Astrocyte (in vitro differentiated cells and primary cell): ENCODE measurements at regions not wholly inside any gene's neighbourhood (a gene's known extent, or its start where the extent isn't known, plus 50 kb on each side); places are given as distances from the start of the nearest gene placed in this dataset.

ENCODE experiments used
- DNase-seq: peaks from one replicate; pipeline ENCODE4 v3.0.0-alpha.2; 2010; ENCODE audit warnings: low read depth
- FAIRE-seq: peaks from 2 replicates; lab custom pipeline; 2011; peaks lifted over from hg19 to GRCh38; lab: Jason Lieb, UNC
- H2AFZ ChIP-seq: 2 replicates; pipeline ENCODE4 v1.6.0; 2012; ENCODE audit warnings: low read depth, low read length, inconsistent platforms
- H3K27ac ChIP-seq: 2 replicates; pipeline ENCODE4 v1.5.1; 2011; ENCODE audit warnings: low read depth, low read length, inconsistent platforms
- H3K27me3 ChIP-seq: 2 replicates; pipeline ENCODE4 v1.6.0; 2011; ENCODE audit warnings: low read length, inconsistent platforms; ENCODE audit not compliant: insufficient read depth
- H3K36me3 ChIP-seq: 2 replicates; pipeline ENCODE4 v1.5.1; 2011; ENCODE audit warnings: low read length, inconsistent platforms; ENCODE audit not compliant: insufficient read depth
- H3K4me1 ChIP-seq: 2 replicates; pipeline ENCODE4 v1.5.1; 2011; ENCODE audit warnings: low read length, inconsistent platforms; ENCODE audit not compliant: insufficient read depth
- H3K4me2 ChIP-seq: 2 replicates; pipeline ENCODE4 v1.6.0; 2012; ENCODE audit warnings: low read length, inconsistent platforms
- H3K4me3 ChIP-seq: 2 replicates; pipeline ENCODE4 v1.5.1; 2011; ENCODE audit warnings: low read depth, mild to moderate bottlenecking, low read length, inconsistent platforms; ENCODE audit not compliant: insufficient read depth
- H3K79me2 ChIP-seq: 2 replicates; pipeline ENCODE4 v1.6.0; 2012; ENCODE audit warnings: mild to moderate bottlenecking, low read length, inconsistent platforms; ENCODE audit not compliant: insufficient read depth
- H3K9ac ChIP-seq: 2 replicates; pipeline ENCODE4 v1.6.0; 2012; ENCODE audit warnings: mild to moderate bottlenecking, low read length, inconsistent platforms
- H3K9me3 ChIP-seq: 2 replicates; pipeline ENCODE4 v1.5.1; 2012; ENCODE audit warnings: low read depth, mild to moderate bottlenecking, low read length, inconsistent platforms; ENCODE audit not compliant: insufficient read depth
- H4K20me1 ChIP-seq: 2 replicates; pipeline ENCODE4 v1.6.0; 2012; ENCODE audit warnings: low read length, inconsistent platforms; ENCODE audit not compliant: insufficient read depth
- H3K27ac Mint-ChIP-seq: one replicate; pipeline ENCODE4 v1.8.0; 2021; ENCODE audit warnings: mild to moderate bottlenecking, mixed read lengths; ENCODE audit not compliant: unreplicated experiment
- H3K27me3 Mint-ChIP-seq: one replicate; pipeline ENCODE4 v1.8.0; 2021; ENCODE audit warnings: low read depth, mixed read lengths; ENCODE audit not compliant: unreplicated experiment
- H3K36me3 Mint-ChIP-seq: one replicate; pipeline ENCODE4 v1.8.0; 2021; ENCODE audit warnings: low read depth, mixed read lengths; ENCODE audit not compliant: unreplicated experiment
- H3K4me1 Mint-ChIP-seq: one replicate; pipeline ENCODE4 v1.8.0; 2021; ENCODE audit warnings: low read depth, mixed read lengths; ENCODE audit not compliant: unreplicated experiment
- H3K4me3 Mint-ChIP-seq: one replicate; pipeline ENCODE4 v1.8.0; 2021; ENCODE audit warnings: mild to moderate bottlenecking, moderate library complexity, mixed read lengths; ENCODE audit not compliant: unreplicated experiment
- H3K9me3 Mint-ChIP-seq: one replicate; pipeline ENCODE4 v1.8.0; 2021; ENCODE audit warnings: mild to moderate bottlenecking, mixed read lengths; ENCODE audit not compliant: unreplicated experiment
- CTCF ChIP-seq: IDR thresholded peaks from 2 replicates; pipeline ENCODE4 v1.5.1; 2011; ENCODE audit warnings: low read depth, mild to moderate bottlenecking, inconsistent platforms, low read length, moderate library complexity; ENCODE audit not compliant: insufficient read depth
- EZH2 ChIP-seq: IDR thresholded peaks from 2 replicates; pipeline ENCODE4 v1.6.1; 2012; ENCODE audit warnings: mild to moderate bottlenecking, low read length, inconsistent platforms; ENCODE audit not compliant: insufficient read depth

GRCh38 chr17:71436479-71436878 lies 684.3 kb upstream of the SOX9 start:
- H2AFZ ChIP-seq: no peak overlapping the region
- H3K9ac ChIP-seq: no peak overlapping the region
- H3K36me3 ChIP-seq: no peaks in the 10 kb centered on the region
- Mint-ChIP-seq H3K4me1 (peaks cover 32% of the 10 kb centered on the region), H3K9me3 (no peaks in the 10 kb centered on the region), H3K27ac (no peak overlapping the region), H3K4me3 (no peak overlapping the region), H3K36me3 (no peaks in the 10 kb centered on the region), H3K27me3 (no peaks in the 10 kb centered on the region)
- peak; percentile 5 for FAIRE-seq
- H3K27me3 ChIP-seq: no peaks in the 10 kb centered on the region
- DNase-seq: no peak
- H3K4me2 ChIP-seq: no peak overlapping the region
- peaks cover 29% of the 10 kb centered on the region for H3K4me1 ChIP-seq
- no peaks in the 10 kb centered on the region for H4K20me1 ChIP-seq
- H3K27ac ChIP-seq: no peak overlapping the region
- TF ChIP-seq CTCF (no peak), EZH2 (no peak)
- H3K9me3 ChIP-seq: no peaks in the 10 kb centered on the region
- H3K79me2 ChIP-seq: no peaks in the 10 kb centered on the region
- H3K4me3 ChIP-seq: no peak overlapping the region

GRCh38 chr17:71437166-71437565 lies 683.7 kb upstream of the SOX9 start:
- no peak overlapping the region for H3K27ac Mint-ChIP-seq
- no peak for TF ChIP-seq EZH2
- no peak for TF ChIP-seq CTCF
- H3K9me3 Mint-ChIP-seq: no peaks in the 10 kb centered on the region
- no peak overlapping the region for H3K4me3 Mint-ChIP-seq
- Histone ChIP-seq H3K9me3 (no peaks in the 10 kb centered on the region), H3K79me2 (no peaks in the 10 kb centered on the region), H4K20me1 (no peaks in the 10 kb centered on the region), H3K27me3 (no peaks in the 10 kb centered on the region), H3K4me2 (no peak overlapping the region), H2AFZ (no peak overlapping the region), H3K4me3 (no peak overlapping the region), H3K36me3 (no peaks in the 10 kb centered on the region), H3K27ac (no peak overlapping the region), H3K4me1 (peaks cover 30% of the 10 kb centered on the region), H3K9ac (no peak overlapping the region)
- peaks cover 34% of the 10 kb centered on the region for H3K4me1 Mint-ChIP-seq
- no peak for FAIRE-seq
- H3K27me3 Mint-ChIP-seq: no peaks in the 10 kb centered on the region
- DNase-seq: peak; percentile 42
- no peaks in the 10 kb centered on the region for H3K36me3 Mint-ChIP-seq

- Histone ChIP-seq H3K4me3 (no peak overlapping the region), H4K20me1 (no peaks in the 10 kb centered on the region), H3K4me1 (peaks cover 30% of the 10 kb centered on the region), H3K27ac (peak overlapping the region; percentile 72), H3K36me3 (no peaks in the 10 kb centered on the region), H2AFZ (no peak overlapping the region), H3K27me3 (no peaks in the 10 kb centered on the region), H3K4me2 (peak overlapping the region; percentile 43), H3K9me3 (no peaks in the 10 kb centered on the region), H3K9ac (peak overlapping the region; percentile 14), H3K79me2 (no peaks in the 10 kb centered on the region)
- Mint-ChIP-seq H3K4me3 (no peak overlapping the region), H3K27me3 (no peaks in the 10 kb centered on the region), H3K4me1 (peaks cover 34% of the 10 kb centered on the region), H3K9me3 (no peaks in the 10 kb centered on the region), H3K27ac (peak overlapping the region; percentile 88), H3K36me3 (no peaks in the 10 kb centered on the region)
- DNase-seq: peak; percentile 98
- TF ChIP-seq CTCF (no peak), EZH2 (no peak)
- peak; percentile 98 for FAIRE-seq
Observed at GRCh38 chr17:71438631-71439146, 682.1 kb upstream of the SOX9 start.
